ENCODE measurements at regions not wholly inside any gene's neighbourhood (a gene's known extent, or its start where the extent isn't known, plus 50 kb on each side); places are given as distances from the start of the nearest gene placed in this dataset.

- no TSS peak for BruUV-seq (replicated peaks)
- intact Hi-C loops (cut with micrococcal nuclease) (no loop called here), dilution Hi-C loops (cut with HindIII; ENCODE audit: low sequenced_read_pairs, unreplicated experiment) (no loop called here), in situ Hi-C loops (cut with MboI; ENCODE audit: low sequenced_read_pairs) (no loop called here)
- H2BK15ac ChIP-seq (ENCODE audit: low read depth, low read length): no peak overlapping the region
- no CpG with 5 or more reads among the region's 4 CpGs for WGBS, 2 experiments (ENCODE audit: extremely low coverage in 2 of 2, insufficient read length in 1 of 2)
- no peak overlapping the region for H4K8ac ChIP-seq (ENCODE audit: low read depth in 2 of 2, low read length in 2 of 2)
- no peak overlapping the region for H3K14ac ChIP-seq (replicated peaks; ENCODE audit: low read depth, low read length)
- H3K4ac ChIP-seq (ENCODE audit: low read depth, low read length): no peak overlapping the region
- no peaks in the 10 kb centered on the region for H3K36me3 ChIP-seq (ENCODE audit: control insufficient read depth, insufficient read depth, low read length)
- H3K4me3 ChIP-seq (ENCODE audit: insufficient read depth, low read depth, low read length): no peak overlapping the region
- CTCF ChIA-PET: no interaction called here
- no peak overlapping the region for H3K18ac ChIP-seq (ENCODE audit: low read depth, low read length)
- POLR2A ChIA-PET (ENCODE audit: unreplicated experiment): no interaction called here
- H3K56ac ChIP-seq (ENCODE audit: extremely low read depth, insufficient read depth, low read length): no peak overlapping the region
- TF ChIP-seq, protein P1, sequence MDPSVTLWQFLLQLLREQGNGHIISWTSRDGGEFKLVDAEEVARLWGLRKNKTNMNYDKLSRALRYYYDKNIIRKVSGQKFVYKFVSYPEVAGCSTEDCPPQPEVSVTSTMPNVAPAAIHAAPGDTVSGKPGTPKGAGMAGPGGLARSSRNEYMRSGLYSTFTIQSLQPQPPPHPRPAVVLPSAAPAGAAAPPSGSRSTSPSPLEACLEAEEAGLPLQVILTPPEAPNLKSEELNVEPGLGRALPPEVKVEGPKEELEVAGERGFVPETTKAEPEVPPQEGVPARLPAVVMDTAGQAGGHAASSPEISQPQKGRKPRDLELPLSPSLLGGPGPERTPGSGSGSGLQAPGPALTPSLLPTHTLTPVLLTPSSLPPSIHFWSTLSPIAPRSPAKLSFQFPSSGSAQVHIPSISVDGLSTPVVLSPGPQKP (IDR thresholded peaks at IDR 0.05; ENCODE audit: borderline replicate concordance, low read depth, low read length): no peak
- TF ChIP-seq NFE2L2 (IDR thresholded peaks at IDR 0.05; ENCODE audit: low read depth, low read length) (no peak), MAFK (IDR thresholded peaks at IDR 0.05; ENCODE audit: low read depth, low read length) (no peak), CHD1 (IDR thresholded peaks at IDR 0.05; ENCODE audit: low read depth, low read length) (no peak), FOS (IDR thresholded peaks at IDR 0.05; ENCODE audit: low read depth, low read length) (no peak)
- H4K20me1 ChIP-seq (ENCODE audit: insufficient read depth, low read length): no peaks in the 10 kb centered on the region
- no peak overlapping the region for H3K4me2 ChIP-seq (ENCODE audit: low read depth, low read length)
- H3K9me1 ChIP-seq (ENCODE audit: insufficient read depth, low read length): no peaks in the 10 kb centered on the region
- no peaks in the 10 kb centered on the region for H3K4me1 ChIP-seq (ENCODE audit: control insufficient read depth, insufficient read depth, low read length)
- no peak overlapping the region for H2BK20ac ChIP-seq (ENCODE audit: low read depth, low read length)
- H2AFZ ChIP-seq (replicated peaks; ENCODE audit: low read length, poor library complexity): no peak overlapping the region
- no peak overlapping the region for H4K5ac ChIP-seq (ENCODE audit: low read depth, low read length)
- H3K27me3 ChIP-seq (ENCODE audit: control insufficient read depth, insufficient read depth, low read length): no peaks in the 10 kb centered on the region
- no peak overlapping the region for H2BK120ac ChIP-seq (ENCODE audit: low read depth, low read length)
- H4K91ac ChIP-seq (ENCODE audit: insufficient read depth, low read depth, low read length): no peak overlapping the region
- no peak overlapping the region for H2AK9ac ChIP-seq (replicated peaks; ENCODE audit: low read depth, low read length, poor library complexity)
- peaks cover 8% of the 10 kb centered on the region for H3K9me3 ChIP-seq (ENCODE audit: control insufficient read depth, insufficient read depth, low read length)
- no peak overlapping the region for H3K27ac ChIP-seq (ENCODE audit: insufficient read depth, low read length)
- no peak overlapping the region for H3K9ac ChIP-seq (ENCODE audit: low read depth, low read length)
- H2BK5ac ChIP-seq (ENCODE audit: low read depth, low read length, poor library complexity, severe bottlenecking): no peak overlapping the region
- DNase-seq: no peak
- no peaks in the 10 kb centered on the region for H3K79me1 ChIP-seq (ENCODE audit: low read depth in 1 of 2, low read length in 2 of 2)
- H2AK5ac ChIP-seq (ENCODE audit: low read depth, low read length): no peak overlapping the region
- H3K23ac ChIP-seq (ENCODE audit: low read depth, low read length): no peak overlapping the region
- no peak for ATAC-seq (ENCODE audit: low read depth)
Observed at GRCh38 chr15:94023531-94023930, 207.8 kb upstream of the MCTP2 start.
